Mucosa of rectum (tissue), 2 donors: ENCODE measurements at regions not wholly inside any gene's neighbourhood (a gene's known extent, or its start where the extent isn't known, plus 50 kb on each side); places are given as distances from the start of the nearest gene placed in this dataset.

Source experiments
- H3K27ac ChIP-seq, 2 donors: one replicate each; pipeline ENCODE4 v1.7.0; 2013; ENCODE audit warnings: inconsistent platforms in 2 of 2, low read depth in 2 of 2, low read length in 2 of 2
- H3K27me3 ChIP-seq, 2 donors: one replicate each; pipeline ENCODE4 v1.7.0; 2013; ENCODE audit warnings: low read length in 2 of 2; ENCODE audit not compliant: control insufficient read depth in 2 of 2, insufficient read depth in 2 of 2
- H3K36me3 ChIP-seq, 2 donors: one replicate each; pipeline ENCODE4 v1.7.0; 2013; ENCODE audit warnings: low read length in 2 of 2; ENCODE audit not compliant: control insufficient read depth in 2 of 2, insufficient read depth in 2 of 2
- H3K4me1 ChIP-seq, 2 donors: one replicate each; pipeline ENCODE4 v1.7.0; 2013; ENCODE audit warnings: low read length in 2 of 2, mild to moderate bottlenecking in 1 of 2; ENCODE audit not compliant: control insufficient read depth in 2 of 2, insufficient read depth in 2 of 2
- H3K4me3 ChIP-seq, 2 donors: one replicate each; pipeline ENCODE4 v1.7.0; 2013; ENCODE audit warnings: low read length in 2 of 2
- H3K9ac ChIP-seq, 2 donors: one replicate each; pipeline ENCODE4 v1.7.0; 2013; ENCODE audit warnings: low read length in 2 of 2, low read depth in 1 of 2, mild to moderate bottlenecking in 1 of 2
- H3K9me3 ChIP-seq, 2 donors: one replicate each; pipeline ENCODE4 v1.7.0; 2013; ENCODE audit warnings: low read length in 2 of 2; ENCODE audit not compliant: control insufficient read depth in 2 of 2
- donor health status: healthy.
- donor health status: Normal muscosa, but diverticular disease.

GRCh38 chr16:65967376-65967775 is 399.1 kb upstream of the CDH5 start:
- H3K27me3 ChIP-seq, result no peaks in the 10 kb centered on the region
- H3K9ac ChIP-seq, result no peak overlapping the region
- no peaks in the 10 kb centered on the region for H3K9me3 ChIP-seq
- H3K27ac ChIP-seq, result no peak overlapping the region
- H3K4me3 ChIP-seq, result no peak overlapping the region
- no peaks in the 10 kb centered on the region for H3K4me1 ChIP-seq
- no peaks in the 10 kb centered on the region for H3K36me3 ChIP-seq

DNA sequence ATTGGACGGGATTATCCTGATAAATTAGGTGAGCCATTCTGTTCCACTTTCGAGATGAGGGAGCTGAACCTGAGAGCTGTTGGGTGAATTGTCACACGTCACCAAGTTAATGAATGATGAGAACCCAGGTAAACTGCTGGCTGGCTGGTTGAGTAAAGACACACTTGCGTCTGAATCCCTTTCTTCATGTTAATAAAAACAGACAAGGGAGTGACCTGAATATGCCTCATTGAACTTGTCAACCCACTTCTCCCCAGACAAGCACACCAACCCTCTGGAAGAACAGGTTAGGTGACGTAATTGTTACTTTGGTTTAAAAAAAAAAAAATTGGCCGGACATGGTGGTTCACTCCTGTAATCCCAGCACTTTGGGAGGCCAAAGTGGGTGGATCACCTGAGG is 400.9 kb upstream of the CDH5 start:
- no peaks in the 10 kb centered on the region for H3K36me3 ChIP-seq
- no peaks in the 10 kb centered on the region for H3K4me1 ChIP-seq
- no peaks in the 10 kb centered on the region for H3K27me3 ChIP-seq
- no peak overlapping the region for H3K4me3 ChIP-seq
- H3K27ac ChIP-seq, result no peak overlapping the region
- H3K9me3 ChIP-seq, result no peaks in the 10 kb centered on the region
- H3K9ac ChIP-seq, result no peak overlapping the region

DNA sequence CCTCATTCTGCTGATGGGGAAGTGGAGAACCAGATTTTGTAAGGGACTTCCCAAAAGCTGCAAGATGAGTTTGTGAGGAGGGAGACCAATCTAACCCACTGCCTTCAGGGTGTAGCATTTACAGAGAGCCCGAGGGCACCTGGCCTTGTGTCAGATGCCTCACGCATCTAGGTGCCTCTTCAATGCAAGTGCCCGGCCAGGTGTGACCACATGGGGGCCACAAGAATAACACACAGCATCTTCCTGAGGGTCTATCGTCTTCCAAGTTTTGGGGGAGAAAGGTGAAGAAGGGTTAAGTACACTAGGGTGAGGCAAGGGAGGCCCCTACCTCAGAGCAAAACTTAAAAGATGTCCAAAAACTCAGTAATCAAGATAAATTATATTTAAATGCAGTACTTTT is 401.7 kb upstream of the CDH5 start:
- no peaks in the 10 kb centered on the region for H3K27me3 ChIP-seq
- no peaks in the 10 kb centered on the region for H3K9me3 ChIP-seq
- H3K36me3 ChIP-seq, result no peaks in the 10 kb centered on the region
- no peak overlapping the region for H3K27ac ChIP-seq
- no peaks in the 10 kb centered on the region for H3K4me1 ChIP-seq
- no peak overlapping the region for H3K4me3 ChIP-seq
- H3K9ac ChIP-seq, result no peak overlapping the region

DNA sequence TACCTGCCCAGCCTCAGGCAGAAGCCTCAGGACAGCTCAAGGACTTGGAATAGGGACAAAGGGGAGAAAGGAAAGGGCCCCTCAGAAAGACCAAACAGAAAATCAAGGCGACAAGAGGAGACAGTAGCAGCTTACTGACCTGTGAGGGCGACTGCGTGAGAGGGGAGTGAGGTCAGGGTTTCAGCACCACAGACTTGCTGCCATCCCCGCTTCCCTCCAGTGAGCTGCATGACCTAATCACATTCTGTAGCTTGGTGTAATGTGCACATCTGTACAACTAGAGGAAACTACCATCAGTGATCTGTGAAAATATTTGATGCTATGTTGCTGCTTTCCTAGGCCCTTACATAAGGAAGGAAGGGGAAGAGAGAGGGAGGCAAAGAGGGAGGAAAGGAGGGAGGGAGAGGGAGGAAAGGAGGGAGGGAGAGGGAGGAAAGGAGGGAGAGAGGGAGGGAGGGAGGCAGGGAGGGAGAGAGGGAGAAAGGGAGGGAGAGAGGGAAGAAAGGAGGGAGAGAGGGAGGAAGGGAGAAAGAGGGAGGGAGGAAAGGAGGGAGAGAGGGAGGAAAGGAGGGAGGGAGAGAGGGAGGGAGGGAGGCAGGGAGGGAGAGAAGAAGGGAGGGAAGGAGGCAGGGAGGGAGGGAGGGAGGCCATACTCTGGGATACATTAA is 404.9 kb upstream of the CDH5 start:
- H3K4me3 ChIP-seq, result no peak overlapping the region
- H3K9me3 ChIP-seq, result no peaks in the 10 kb centered on the region
- H3K27me3 ChIP-seq, result no peaks in the 10 kb centered on the region
- H3K36me3 ChIP-seq, result no peaks in the 10 kb centered on the region
- H3K9ac ChIP-seq, result no peak overlapping the region
- no peak overlapping the region for H3K27ac ChIP-seq
- no peaks in the 10 kb centered on the region for H3K4me1 ChIP-seq

DNA sequence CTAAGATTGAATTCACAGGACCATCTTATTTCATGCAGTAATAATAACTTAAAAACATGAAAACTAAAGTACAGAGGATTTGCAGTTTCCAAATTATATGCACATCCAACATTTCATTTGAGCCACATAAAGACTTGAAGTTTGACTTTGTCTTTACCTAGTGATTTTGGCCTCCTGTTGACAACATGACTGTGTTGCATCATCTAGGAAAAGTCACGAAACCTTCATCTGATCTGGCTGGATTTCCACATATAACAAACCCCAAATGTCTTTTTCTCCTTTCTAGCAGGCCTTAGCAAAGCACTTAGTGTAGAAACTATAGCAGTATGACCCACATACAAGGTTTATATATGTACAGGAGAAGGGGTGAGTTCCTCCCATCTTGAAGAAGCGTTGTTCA is 406.5 kb upstream of the CDH5 start:
- H3K36me3 ChIP-seq, result no peaks in the 10 kb centered on the region
- H3K9ac ChIP-seq, result no peak overlapping the region
- H3K27me3 ChIP-seq, result no peaks in the 10 kb centered on the region
- no peaks in the 10 kb centered on the region for H3K9me3 ChIP-seq
- no peak overlapping the region for H3K4me3 ChIP-seq
- H3K27ac ChIP-seq, result no peak overlapping the region
- H3K4me1 ChIP-seq, result no peaks in the 10 kb centered on the region

DNA sequence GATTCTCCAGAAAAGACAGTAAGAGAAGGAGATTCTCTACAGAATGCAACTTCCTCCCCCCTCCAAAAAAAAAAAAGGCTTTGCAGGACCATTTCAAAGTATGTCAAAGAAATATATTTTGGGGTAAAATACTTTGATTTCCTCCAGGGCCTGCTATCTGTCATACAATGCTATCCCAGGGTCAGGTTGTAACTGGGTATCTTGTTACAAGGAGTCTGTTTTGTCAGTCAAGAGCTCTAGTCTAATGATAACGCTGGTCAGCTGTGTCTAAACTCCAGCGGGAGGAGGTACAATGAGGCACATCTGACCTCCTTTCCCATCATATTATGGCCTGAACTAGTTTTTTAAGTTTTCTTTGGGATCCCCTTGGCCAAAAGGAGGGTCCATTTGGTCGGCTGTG is 408.4 kb upstream of the CDH5 start:
- no peaks in the 10 kb centered on the region for H3K27me3 ChIP-seq
- no peak overlapping the region for H3K9ac ChIP-seq
- no peaks in the 10 kb centered on the region for H3K9me3 ChIP-seq
- no peak overlapping the region for H3K27ac ChIP-seq
- no peak overlapping the region for H3K4me3 ChIP-seq
- no peaks in the 10 kb centered on the region for H3K36me3 ChIP-seq
- no peaks in the 10 kb centered on the region for H3K4me1 ChIP-seq

- Histone ChIP-seq H3K27me3 (no peaks in the 10 kb centered on the region), H3K9me3 (no peaks in the 10 kb centered on the region), H3K4me1 (no peaks in the 10 kb centered on the region), H3K36me3 (no peaks in the 10 kb centered on the region), H3K27ac (no peak overlapping the region), H3K9ac (no peak overlapping the region), H3K4me3 (no peak overlapping the region)
Observed at GRCh38 chr16:65956100-65956499, 410.4 kb upstream of the CDH5 start.

GRCh38 chr16:65954446-65954845 is 412.0 kb upstream of the CDH5 start:
- H3K4me3 ChIP-seq, result no peak overlapping the region
- H3K27ac ChIP-seq, result no peak overlapping the region
- H3K9ac ChIP-seq, result no peak overlapping the region
- H3K9me3 ChIP-seq, result no peaks in the 10 kb centered on the region
- H3K36me3 ChIP-seq, result no peaks in the 10 kb centered on the region
- no peaks in the 10 kb centered on the region for H3K4me1 ChIP-seq
- no peaks in the 10 kb centered on the region for H3K27me3 ChIP-seq

DNA sequence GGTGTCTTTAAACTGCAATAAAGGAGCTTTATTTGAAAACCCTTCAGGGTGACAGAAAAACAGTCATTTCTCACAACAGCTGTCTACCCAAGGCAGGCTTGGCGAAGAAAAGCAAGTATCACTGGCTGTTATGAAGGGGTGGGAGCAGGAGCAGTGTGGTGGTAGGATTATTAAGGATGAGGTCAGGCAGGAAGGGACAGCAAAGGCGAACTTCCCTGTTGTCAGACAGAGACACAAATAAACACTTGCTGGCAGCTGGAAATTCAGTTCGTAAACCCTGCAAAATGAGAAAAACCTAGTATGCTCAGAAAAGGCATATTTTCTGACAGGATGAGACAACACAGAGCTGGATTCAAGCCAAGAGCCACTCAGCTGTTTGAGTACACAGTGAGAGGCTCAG is 416.3 kb upstream of the CDH5 start:
- H3K36me3 ChIP-seq, result no peaks in the 10 kb centered on the region
- H3K4me3 ChIP-seq, result no peak overlapping the region
- H3K4me1 ChIP-seq, result no peaks in the 10 kb centered on the region
- H3K27me3 ChIP-seq, result no peaks in the 10 kb centered on the region
- no peak overlapping the region for H3K27ac ChIP-seq
- H3K9ac ChIP-seq, result no peak overlapping the region
- H3K9me3 ChIP-seq, result no peaks in the 10 kb centered on the region

- Histone ChIP-seq H3K4me3 (no peak overlapping the region), H3K4me1 (no peaks in the 10 kb centered on the region), H3K27ac (no peak overlapping the region), H3K9ac (no peak overlapping the region), H3K9me3 (no peaks in the 10 kb centered on the region), H3K27me3 (no peaks in the 10 kb centered on the region), H3K36me3 (no peaks in the 10 kb centered on the region)
Observed at GRCh38 chr16:65948361-65948760, 418.1 kb upstream of the CDH5 start.

GRCh38 chr16:65947951-65948350 is 418.5 kb upstream of the CDH5 start:
- Histone ChIP-seq H3K9me3 (no peaks in the 10 kb centered on the region), H3K36me3 (no peaks in the 10 kb centered on the region), H3K4me3 (no peak overlapping the region), H3K9ac (no peak overlapping the region), H3K27me3 (no peaks in the 10 kb centered on the region), H3K27ac (no peak overlapping the region), H3K4me1 (no peaks in the 10 kb centered on the region)
